GM12891 (cell line): ENCODE measurements at regions not wholly inside any gene's neighbourhood (a gene's known extent, or its start where the extent isn't known, plus 50 kb on each side); places are given as distances from the start of the nearest gene placed in this dataset.

Experiments
- DNase-seq: peaks from one replicate; pipeline ENCODE4 v3.0.0; 2011; ENCODE audit warnings: low spot score; ENCODE audit not compliant: insufficient read length
- FAIRE-seq: peaks from 2 replicates; lab custom pipeline; 2011; peaks lifted over from hg19 to GRCh38; lab: Jason Lieb, UNC
- PAX5 ChIP-seq: IDR thresholded peaks from 2 replicates; pipeline ENCODE4 v1.6.1; 2011; ENCODE audit warnings: low read length, moderate library complexity, mild to moderate bottlenecking; ENCODE audit not compliant: insufficient read depth, severe bottlenecking
- POLR2A ChIP-seq: IDR thresholded peaks from 2 replicates; pipeline ENCODE4 v1.6.1; 2011; ENCODE audit warnings: low read depth, low read length, control low read depth
- POLR2AphosphoS5 ChIP-seq: IDR thresholded peaks from 2 replicates; pipeline ENCODE4 v1.6.1; 2011; ENCODE audit warnings: low read depth, low read length, control low read depth
- POU2F2 ChIP-seq: IDR thresholded peaks from 2 replicates; pipeline ENCODE4 v1.6.1; 2011; ENCODE audit warnings: low read depth, mild to moderate bottlenecking, control low read depth, low read length, moderate library complexity
- SPI1 ChIP-seq: IDR thresholded peaks from 2 replicates; pipeline ENCODE4 v1.6.1; 2011; ENCODE audit warnings: low read depth, low read length, control low read depth
- TAF1 ChIP-seq: IDR thresholded peaks from 2 replicates; pipeline ENCODE4 v1.6.1; 2011; ENCODE audit warnings: low read depth, low read length, control low read depth

DNA sequence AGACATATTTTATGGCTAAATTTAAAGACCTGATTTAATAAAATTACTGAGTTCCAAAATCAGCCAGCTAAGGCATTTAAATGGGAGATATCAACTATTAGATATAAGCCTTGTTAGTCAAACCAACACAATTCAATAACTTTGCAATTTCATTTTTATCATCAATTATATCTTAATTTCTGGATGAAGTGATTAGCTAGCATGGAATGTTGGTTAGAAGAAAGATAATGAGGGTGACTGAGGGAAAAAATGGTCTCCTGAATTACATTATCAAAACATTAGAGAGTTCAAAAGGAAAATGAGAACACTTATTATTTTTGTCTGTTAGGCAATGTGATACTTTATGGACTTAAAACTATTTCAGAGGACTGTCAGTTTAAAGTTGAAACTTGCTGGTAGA, 525.7 kb downstream of the CDH11 start:
- DNase-seq: no peak

DNA sequence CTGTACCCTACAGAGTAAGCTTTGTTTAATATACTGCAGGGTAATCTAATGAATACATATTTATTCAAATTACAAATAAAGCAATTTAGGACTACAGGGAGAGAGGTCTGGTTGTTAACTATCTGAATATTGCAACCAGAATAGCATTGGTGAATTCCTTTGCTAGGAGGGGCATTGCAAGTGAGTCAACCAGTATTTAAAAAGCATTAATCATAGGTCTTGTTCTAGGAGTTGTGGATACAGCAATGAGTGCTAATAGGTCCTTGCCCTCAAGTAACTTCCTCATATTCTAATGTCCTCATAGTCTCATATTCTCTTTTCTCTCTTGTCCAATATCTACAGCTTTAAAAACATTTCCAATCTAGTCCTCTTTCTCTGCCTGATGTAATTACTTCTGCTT, 531.4 kb downstream of the CDH11 start:
- no peak for FAIRE-seq
- DNase-seq: no peak
- TF ChIP-seq PAX5 (no peak), POLR2AphosphoS5 (no peak), SPI1 (no peak), POU2F2 (no peak), TAF1 (no peak), POLR2A (no peak)

More for the DNA sequence above, 525.7 kb downstream of the CDH11 start:
- no peak for FAIRE-seq
- TF ChIP-seq POLR2A (no peak), POLR2AphosphoS5 (no peak), TAF1 (no peak), POU2F2 (no peak), SPI1 (no peak), PAX5 (no peak)

DNA sequence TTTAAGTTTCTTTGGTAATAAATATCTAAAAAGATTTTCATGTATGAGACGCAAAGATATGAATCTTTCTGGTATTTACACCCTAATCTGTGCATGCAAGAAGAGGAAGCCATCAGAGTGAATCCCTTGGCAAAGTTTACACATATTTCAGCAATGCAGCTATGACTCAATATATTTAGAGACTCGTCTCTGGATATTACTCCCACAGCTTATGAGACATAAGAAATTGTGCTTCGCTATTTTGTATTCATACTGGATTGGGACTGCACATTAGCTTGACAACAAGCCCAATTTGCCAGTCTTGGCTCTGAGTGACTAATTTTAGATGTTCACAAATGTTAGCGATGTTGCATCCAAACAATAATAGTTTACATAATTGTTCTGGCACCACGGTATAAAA, 532.0 kb downstream of the CDH11 start:
- no peak for DNase-seq
- no peak for FAIRE-seq
- TF ChIP-seq SPI1: no peak
- no peak for TF ChIP-seq TAF1
- no peak for TF ChIP-seq POU2F2
- TF ChIP-seq POLR2AphosphoS5: no peak
- TF ChIP-seq PAX5: no peak
- TF ChIP-seq POLR2A: no peak

DNA sequence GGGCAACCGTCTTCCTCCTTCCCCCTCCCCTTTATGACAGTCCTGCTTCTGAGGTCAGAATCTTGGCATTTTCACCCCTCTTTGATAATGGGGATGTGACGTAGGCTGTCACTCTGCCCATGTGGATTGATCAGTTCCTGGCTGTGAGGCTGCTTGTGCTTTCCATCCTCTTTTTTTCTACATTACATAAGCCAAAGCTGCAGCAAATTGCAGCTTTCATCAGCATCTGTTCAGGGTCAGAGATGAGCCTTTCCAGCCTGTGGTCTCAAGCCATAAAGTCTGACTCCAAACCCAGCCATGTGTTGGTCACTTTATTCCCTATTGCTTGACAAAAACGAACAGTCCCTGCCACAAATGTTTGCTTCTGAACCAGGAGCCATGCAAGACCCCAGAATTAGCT, 535.1 kb downstream of the CDH11 start:
- FAIRE-seq: no peak

DNA sequence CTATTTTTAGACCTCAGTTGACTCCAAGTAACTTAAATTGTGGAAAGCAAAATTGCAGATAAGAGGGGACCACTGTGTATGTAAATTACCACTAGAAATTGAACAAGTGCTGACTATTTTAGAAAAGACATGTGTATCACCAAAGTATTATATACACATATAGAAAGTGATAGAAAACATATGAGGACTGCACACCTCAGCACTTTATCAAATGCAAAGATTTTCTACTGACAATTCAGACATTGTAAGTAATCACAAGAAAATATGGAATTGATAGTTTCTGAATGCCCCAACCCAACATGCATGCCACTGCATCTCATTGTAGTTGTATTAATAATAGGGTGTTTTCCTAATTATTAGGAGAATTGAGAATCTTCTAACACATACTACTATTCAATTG, 536.5 kb downstream of the CDH11 start:
- TF ChIP-seq POU2F2 (no peak), PAX5 (no peak), POLR2AphosphoS5 (no peak), TAF1 (no peak), POLR2A (no peak), SPI1 (no peak)
- FAIRE-seq: no peak
- no peak for DNase-seq

More for the DNA sequence above, 535.1 kb downstream of the CDH11 start:
- TF ChIP-seq TAF1 (no peak), SPI1 (no peak), POLR2A (no peak), PAX5 (no peak), POLR2AphosphoS5 (no peak), POU2F2 (no peak)
- DNase-seq: no peak

DNA sequence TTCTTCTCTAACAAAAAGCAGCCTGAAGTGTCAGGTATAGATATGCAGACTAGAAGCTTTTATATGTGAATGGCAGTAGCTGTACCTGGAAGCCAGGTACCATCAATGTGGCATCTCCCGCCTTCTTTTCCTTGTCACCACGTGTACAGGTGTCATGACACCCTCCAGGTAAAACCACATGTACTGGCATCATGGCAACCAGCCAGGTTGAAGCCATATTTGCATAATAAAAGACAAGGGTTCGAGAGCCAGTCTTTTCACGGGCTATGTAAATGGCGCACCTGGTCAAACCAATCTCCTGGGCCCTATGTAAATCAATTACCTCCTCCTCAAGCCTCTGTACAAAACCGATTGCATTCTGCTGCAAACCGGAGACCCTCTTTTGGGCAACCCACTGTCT, 541.3 kb downstream of the CDH11 start:
- DNase-seq (no peak), FAIRE-seq (no peak)
- TF ChIP-seq POLR2A (no peak), POU2F2 (no peak), TAF1 (no peak), PAX5 (no peak), SPI1 (no peak), POLR2AphosphoS5 (no peak)

DNA sequence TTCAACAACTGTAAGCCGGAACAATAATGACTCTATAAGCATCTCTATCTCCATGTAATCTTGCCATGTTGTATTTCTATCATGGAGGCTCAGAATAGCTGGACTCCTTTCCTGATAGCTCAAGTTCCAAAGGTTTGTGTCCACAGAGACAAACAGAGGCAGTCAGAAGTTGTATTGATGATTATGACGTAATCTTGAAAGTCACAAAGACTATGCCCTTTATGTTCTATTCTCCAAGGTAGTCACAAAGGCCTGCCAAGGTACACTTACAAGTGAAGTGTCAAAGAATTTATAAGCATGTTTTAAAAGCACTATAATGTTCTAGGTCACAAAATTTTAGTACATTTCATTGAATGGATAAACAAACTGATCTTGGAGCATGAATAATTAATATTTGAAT, 542.2 kb downstream of the CDH11 start:
- DNase-seq (no peak), FAIRE-seq (no peak)
- TF ChIP-seq POU2F2: no peak
- no peak for TF ChIP-seq TAF1
- TF ChIP-seq POLR2A: no peak

DNA sequence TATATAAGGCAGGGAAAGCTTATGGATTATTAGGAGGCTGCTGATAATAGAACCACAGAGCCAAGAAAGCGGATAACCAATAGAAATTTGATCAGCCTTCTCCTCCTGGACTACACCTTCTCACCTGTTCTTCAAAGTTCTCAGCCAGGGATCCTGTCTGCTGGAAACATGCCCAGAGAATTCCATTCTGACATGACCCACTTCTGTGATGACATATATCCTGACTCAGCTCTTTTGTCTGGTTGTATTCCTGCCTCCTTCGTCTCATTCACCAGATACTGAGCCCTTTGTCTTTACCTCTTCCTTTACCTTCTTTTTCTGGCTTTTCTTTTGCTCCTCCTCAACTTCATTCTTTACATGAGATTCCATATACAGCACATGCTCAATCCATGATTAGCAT, 576.1 kb downstream of the CDH11 start:
- FAIRE-seq: no peak
- TF ChIP-seq SPI1: no peak
- no peak for TF ChIP-seq POU2F2
- no peak for TF ChIP-seq POLR2A
- no peak for TF ChIP-seq TAF1
- no peak for TF ChIP-seq POLR2AphosphoS5
- TF ChIP-seq PAX5: no peak
- DNase-seq: no peak

DNA sequence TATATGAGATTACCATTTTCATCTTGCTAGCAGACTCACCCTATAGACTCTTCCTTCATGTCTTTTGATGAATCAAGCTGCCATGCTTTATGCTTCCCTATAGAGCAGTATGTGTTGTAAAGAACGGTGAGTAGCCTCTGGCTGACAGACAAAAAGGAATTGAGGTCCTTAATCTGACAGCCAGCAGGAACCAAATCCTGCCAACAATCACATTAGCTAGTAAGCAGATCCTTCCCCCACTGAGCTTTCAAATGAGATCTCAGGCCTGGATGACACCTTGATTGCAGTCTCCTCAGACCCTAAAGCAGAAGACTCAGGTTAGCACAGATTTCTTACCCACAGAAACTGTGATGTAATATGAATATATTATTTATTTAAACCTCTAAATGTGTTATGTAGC, 577.0 kb downstream of the CDH11 start:
- no peak for DNase-seq
- no peak for FAIRE-seq
- TF ChIP-seq PAX5: no peak

DNA sequence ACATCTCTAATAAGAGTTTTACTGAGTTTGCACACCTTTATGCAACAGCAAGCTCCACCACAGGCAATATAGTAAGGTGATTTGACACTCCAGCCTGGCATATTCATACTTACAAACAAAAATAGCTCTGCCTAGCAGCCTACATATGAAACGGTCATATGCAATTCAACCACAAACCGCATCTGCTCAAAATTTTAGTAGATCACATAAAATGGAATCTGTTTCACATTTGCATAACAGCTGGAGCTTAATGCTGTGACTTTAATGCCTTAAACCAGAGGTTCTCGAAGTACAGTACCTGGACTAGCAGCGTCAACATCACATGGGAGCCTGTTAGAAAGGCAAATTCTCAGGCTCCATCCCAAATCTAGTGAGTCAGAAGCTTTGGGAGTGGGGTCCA, 578.4 kb downstream of the CDH11 start:
- FAIRE-seq: no peak
- TF ChIP-seq SPI1 (no peak), TAF1 (no peak), POLR2AphosphoS5 (no peak), POU2F2 (no peak), PAX5 (no peak), POLR2A (no peak)
- DNase-seq: no peak

DNA sequence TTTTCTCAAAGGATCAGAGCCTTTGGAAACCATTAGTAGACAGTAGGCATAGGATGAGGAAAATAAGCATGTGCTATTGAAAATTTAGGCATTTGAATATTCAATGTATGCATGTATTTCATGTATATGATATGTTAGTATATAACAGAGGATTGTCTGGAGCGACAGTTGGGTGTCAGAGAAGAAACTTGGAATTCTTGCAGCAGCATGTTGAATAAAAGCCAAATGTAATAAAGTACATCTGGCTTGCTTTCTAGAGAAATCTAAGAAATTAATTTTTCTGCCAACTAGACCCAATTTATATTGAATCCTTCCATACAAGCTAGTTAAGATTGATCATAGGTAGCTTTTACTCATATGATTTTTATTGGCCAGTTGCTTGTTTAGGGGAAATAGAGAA, 578.8 kb downstream of the CDH11 start:
- no peak for FAIRE-seq
- no peak for DNase-seq
- TF ChIP-seq POU2F2 (no peak), SPI1 (no peak), PAX5 (no peak), POLR2A (no peak), TAF1 (no peak), POLR2AphosphoS5 (no peak)
